Loucy (cell line): ENCODE measurements at regions not wholly inside any gene's neighbourhood (a gene's known extent, or its start where the extent isn't known, plus 50 kb on each side); places are given as distances from the start of the nearest gene placed in this dataset.

ENCODE experiments used
- H2AFZ ChIP-seq: fragments of 200-600 bp; sonication (generic); 2 replicates; pipeline ENCODE4 v1.6.0; 2016; ENCODE audit warnings: antibody characterized with exemption, mild to moderate bottlenecking, low read length, moderate library complexity
- H3F3A ChIP-seq: fragments of 200-600 bp; 2 replicates; pipeline ENCODE4 v1.6.0; 2016; ENCODE audit warnings: antibody characterized with exemption, low read depth, mild to moderate bottlenecking
- H3K27me3 ChIP-seq: fragments of 200-600 bp; sonication (generic); 2 replicates; pipeline ENCODE4 v1.6.1; 2014; ENCODE audit warnings: low read length, mild to moderate bottlenecking; ENCODE audit not compliant: insufficient read depth, poor library complexity, severe bottlenecking
- H3K36me3 ChIP-seq: fragments of 200-600 bp; sonication (generic); 2 replicates; pipeline ENCODE4 v1.6.1; 2016; ENCODE audit warnings: low read length; ENCODE audit not compliant: insufficient read depth
- H3K4me1 ChIP-seq: fragments of 200-600 bp; sonication (generic); 2 replicates; pipeline ENCODE4 v1.5.1; 2014; ENCODE audit warnings: low read length, mild to moderate bottlenecking; ENCODE audit not compliant: insufficient read depth, poor library complexity, severe bottlenecking
- H3K4me2 ChIP-seq: fragments of 200-600 bp; sonication (generic); 2 replicates; pipeline ENCODE4 v1.6.0; 2014; ENCODE audit warnings: antibody characterized with exemption, low read length, low read depth, mild to moderate bottlenecking; ENCODE audit not compliant: poor library complexity, severe bottlenecking
- H3K4me3 ChIP-seq: fragments of 200-600 bp; sonication (generic); 2 replicates; pipeline ENCODE4 v1.5.1; 2014; ENCODE audit warnings: low read length, mild to moderate bottlenecking, mixed read lengths; ENCODE audit not compliant: poor library complexity, severe bottlenecking
- H3K79me2 ChIP-seq: fragments of 200-600 bp; sonication (generic); 2 replicates; pipeline ENCODE4 v1.6.1; 2014; ENCODE audit warnings: low read length; ENCODE audit not compliant: insufficient read depth
- H3K9ac ChIP-seq: fragments of 200-600 bp; sonication (generic); 2 replicates; pipeline ENCODE4 v1.6.0; 2014; ENCODE audit warnings: mild to moderate bottlenecking, low read depth, low read length, moderate library complexity; ENCODE audit not compliant: poor library complexity, severe bottlenecking
- H3K9me2 ChIP-seq: fragments of 200-600 bp; sonication (generic); replicated peaks from 2 replicates; pipeline ENCODE4 v1.6.1; 2016; ENCODE audit warnings: low read depth, low read length, mixed read lengths
- H3K9me3 ChIP-seq: fragments of 200-600 bp; sonication (generic); 2 replicates; pipeline ENCODE4 v1.6.1; 2014; ENCODE audit warnings: mild to moderate bottlenecking, antibody characterized with exemption, low read length, low read depth; ENCODE audit not compliant: insufficient read depth
- H4K20me1 ChIP-seq: fragments of 200-600 bp; sonication (generic); 2 replicates; pipeline ENCODE4 v1.6.0; 2014; ENCODE audit warnings: antibody characterized with exemption, low read length, mild to moderate bottlenecking; ENCODE audit not compliant: insufficient read depth, poor library complexity, severe bottlenecking
- CTCF ChIP-seq: fragments of 200-600 bp; sonication (generic); conservative IDR thresholded peaks from 2 replicates; pipeline ENCODE4 v1.5.1; 2014; ENCODE audit warnings: mild to moderate bottlenecking, antibody characterized with exemption, low read length
- EZH2phosphoT487 ChIP-seq: fragments of 200-600 bp; IDR thresholded peaks from 2 replicates; pipeline ENCODE4 v1.6.1; 2018; ENCODE audit warnings: antibody characterized with exemption, mild to moderate bottlenecking, moderate library complexity, borderline replicate concordance

- Histone ChIP-seq H3K27me3 (no peaks in the 10 kb centered on the region), H3K36me3 (no peaks in the 10 kb centered on the region), H3K4me1 (no peaks in the 10 kb centered on the region), H4K20me1 (no peaks in the 10 kb centered on the region), H3K4me2 (no peak overlapping the region), H3F3A (no peaks in the 10 kb centered on the region), H3K9me3 (0 out of 2 replicates have a peak, but pooled peaks cover 2% of the 10 kb centered on the region), H3K9me2 (no peaks in the 10 kb centered on the region), H3K79me2 (no peaks in the 10 kb centered on the region), H3K9ac (no peak overlapping the region), H3K4me3 (no peak overlapping the region), H2AFZ (no peak overlapping the region)
- no peak for TF ChIP-seq EZH2phosphoT487
- no peak for TF ChIP-seq CTCF
Observed at GRCh38 chr13:88124142-88124541, 453.0 kb downstream of the SLITRK5 start.

GRCh38 chr13:88125055-88125454 lies 453.9 kb downstream of the SLITRK5 start:
- Histone ChIP-seq H3K4me1 (no peaks in the 10 kb centered on the region), H3K36me3 (no peaks in the 10 kb centered on the region), H3K9ac (no peak overlapping the region), H4K20me1 (no peaks in the 10 kb centered on the region), H3F3A (no peaks in the 10 kb centered on the region), H3K9me2 (no peaks in the 10 kb centered on the region), H3K4me2 (no peak overlapping the region), H3K79me2 (no peaks in the 10 kb centered on the region), H3K27me3 (no peaks in the 10 kb centered on the region), H3K4me3 (no peak overlapping the region), H3K9me3 (0 out of 2 replicates have a peak, but pooled peaks cover 2% of the 10 kb centered on the region), H2AFZ (no peak overlapping the region)
- no peak for TF ChIP-seq EZH2phosphoT487
- no peak for TF ChIP-seq CTCF

GRCh38 chr13:88136098-88136790 lies 465.1 kb downstream of the SLITRK5 start:
- H4K20me1 ChIP-seq, result no peaks in the 10 kb centered on the region
- no peaks in the 10 kb centered on the region for H3K9me2 ChIP-seq
- TF ChIP-seq EZH2phosphoT487, result no peak
- H2AFZ ChIP-seq, result no peak overlapping the region
- no peaks in the 10 kb centered on the region for H3F3A ChIP-seq
- 0 out of 2 replicates have a peak, but pooled peaks cover 3% of the 10 kb centered on the region for H3K9me3 ChIP-seq
- no peak overlapping the region for H3K9ac ChIP-seq
- no peak overlapping the region for H3K4me3 ChIP-seq
- no peak overlapping the region for H3K4me2 ChIP-seq
- no peaks in the 10 kb centered on the region for H3K79me2 ChIP-seq
- no peaks in the 10 kb centered on the region for H3K4me1 ChIP-seq
- H3K27me3 ChIP-seq, result no peaks in the 10 kb centered on the region
- no peaks in the 10 kb centered on the region for H3K36me3 ChIP-seq

- no peaks in the 10 kb centered on the region for H3K4me1 ChIP-seq
Observed at GRCh38 chr13:88142653-88143052, 471.5 kb downstream of the SLITRK5 start.

More at GRCh38 chr13:88142653-88143052, 471.5 kb downstream of the SLITRK5 start:
- Histone ChIP-seq H3K27me3 (no peaks in the 10 kb centered on the region), H3F3A (no peaks in the 10 kb centered on the region), H3K9ac (no peak overlapping the region), H3K36me3 (no peaks in the 10 kb centered on the region), H3K4me2 (no peak overlapping the region), H3K9me3 (no peaks in the 10 kb centered on the region), H3K4me3 (no peak overlapping the region), H3K79me2 (no peaks in the 10 kb centered on the region), H4K20me1 (no peaks in the 10 kb centered on the region), H3K9me2 (no peaks in the 10 kb centered on the region), H2AFZ (no peak overlapping the region)
- TF ChIP-seq CTCF, result no peak
- no peak for TF ChIP-seq EZH2phosphoT487
